Lung (tissue), 11 donors: ENCODE measurements at regions not wholly inside any gene's neighbourhood (a gene's known extent, or its start where the extent isn't known, plus 50 kb on each side); places are given as distances from the start of the nearest gene placed in this dataset.

Experiments
- ATAC-seq: fragments of 200-7000 bp; cut with Tn5 transposase; one replicate; pipeline ENCODE4 v1.9.1; 2020; ENCODE audit warnings: moderate number of reproducible peaks; ENCODE audit not compliant: insufficient read depth, low FRiP score
- DNase-seq, 3 donors: peaks; one replicate each; pipeline ENCODE4 v3.0.0-alpha.2; 2013 to 2017
- H3K27ac ChIP-seq, 2 donors: one replicate each; pipeline ENCODE4 v1.5.1; 2013; ENCODE audit warnings: mild to moderate bottlenecking in 2 of 2, moderate library complexity in 2 of 2, control low read depth in 1 of 2, inconsistent platforms in 1 of 2, low read depth in 1 of 2, low read length in 1 of 2
- H3K27me3 ChIP-seq, 3 donors: one replicate each; pipeline ENCODE4 v1.5.1; 2013; ENCODE audit warnings: low read length in 2 of 3; ENCODE audit not compliant: control insufficient read depth in 3 of 3, insufficient read depth in 3 of 3
- H3K36me3 ChIP-seq, 4 donors: one replicate each; pipeline ENCODE4 v1.5.1; 2013; ENCODE audit warnings: low read length in 4 of 4, mild to moderate bottlenecking in 1 of 4, moderate library complexity in 1 of 4; ENCODE audit not compliant: control insufficient read depth in 4 of 4, insufficient read depth in 4 of 4
- H3K4me1 ChIP-seq, 5 donors: one replicate each; pipeline ENCODE4 v1.5.1; 2013; ENCODE audit warnings: low read length in 5 of 5, mild to moderate bottlenecking in 2 of 5, moderate library complexity in 1 of 5; ENCODE audit not compliant: control insufficient read depth in 5 of 5, insufficient read depth in 5 of 5
- H3K4me3 ChIP-seq: one replicate; pipeline ENCODE4 v1.5.1; 2013; ENCODE audit warnings: mild to moderate bottlenecking, control low read depth, moderate library complexity
- H3K9ac ChIP-seq, 2 donors: one replicate each; pipeline ENCODE4 v1.5.1; 2013; ENCODE audit warnings: low read length in 2 of 2, control low read depth in 1 of 2; ENCODE audit not compliant: insufficient read depth in 1 of 2
- H3K9me3 ChIP-seq, 4 donors: one replicate each; pipeline ENCODE4 v1.5.1; 2013; ENCODE audit warnings: low read length in 3 of 4, mild to moderate bottlenecking in 1 of 4, moderate library complexity in 1 of 4; ENCODE audit not compliant: control insufficient read depth in 4 of 4, insufficient read depth in 3 of 4
- WGBS, 2 donors: extraction: QIAGEN DNeasy Blood & Tissue Kit; methylation state at CpG; one replicate each; pipeline ENCODE4 v1.1.7; 2013; 5-methylcytosine and 5-hydroxymethylcytosine counted together
- TF ChIP-seq, protein P1 (sequence below): IDR thresholded peaks from 2 replicates; pipeline ENCODE4 v1.5.1; 2012; ENCODE audit warnings: mild to moderate bottlenecking; ENCODE audit errors: control extremely low read depth, extremely low read depth
- donor health status: control.
- donor health status: control.
- donor health status: Bipolar disorder and iron deficiency.
- donor health status: healthy.
- donor health status: DM: yes; HTN: yes; CAD: no.

DNA sequence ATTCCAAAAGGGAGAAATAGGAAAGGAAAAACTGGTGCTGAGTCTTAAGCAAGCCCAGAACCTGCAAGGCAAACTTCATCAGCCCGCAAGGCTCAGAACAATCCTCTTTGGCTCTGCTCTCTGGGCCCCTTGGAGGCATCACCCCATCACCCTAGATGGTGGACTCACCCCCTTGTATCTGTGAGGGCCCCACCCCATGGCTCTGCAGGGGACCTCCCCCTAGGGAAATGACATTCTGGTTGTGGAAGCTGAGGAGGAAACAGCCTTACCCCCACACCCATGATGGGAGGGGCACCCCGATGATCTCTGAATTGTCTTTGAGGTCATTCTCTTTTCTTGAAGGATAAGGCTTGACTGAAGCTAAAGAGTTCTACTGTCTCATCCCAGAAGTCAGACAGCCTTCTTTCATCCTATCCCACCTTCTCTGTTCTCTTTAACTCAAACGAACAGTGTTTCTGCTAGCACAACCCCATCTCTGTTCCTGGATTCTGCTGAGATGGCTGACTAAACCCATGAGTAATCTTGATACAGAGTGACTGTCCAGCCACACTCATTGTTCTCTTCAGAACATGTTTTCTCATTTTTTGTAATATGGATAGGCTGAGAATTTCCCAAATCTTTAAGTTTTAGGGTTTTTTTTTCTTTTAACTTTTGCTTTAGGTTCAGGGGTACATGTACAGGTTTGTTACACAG lies 492.1 kb upstream of the MYT1L start:
- peaks cover 0 to 3% (median 0%) of the 10 kb centered on the region in 4 donors for H3K9me3 ChIP-seq
- DNase-seq = no peak
- WGBS, 2 donors = 56 to 79% methylated on average over 3 of the region's 3 CpGs
- H3K27ac ChIP-seq = no peak overlapping the region
- no peaks in the 10 kb centered on the region for H3K36me3 ChIP-seq
- no peak overlapping the region for H3K4me3 ChIP-seq
- H3K27me3 ChIP-seq = no peaks in the 10 kb centered on the region
- TF ChIP-seq, protein P1, sequence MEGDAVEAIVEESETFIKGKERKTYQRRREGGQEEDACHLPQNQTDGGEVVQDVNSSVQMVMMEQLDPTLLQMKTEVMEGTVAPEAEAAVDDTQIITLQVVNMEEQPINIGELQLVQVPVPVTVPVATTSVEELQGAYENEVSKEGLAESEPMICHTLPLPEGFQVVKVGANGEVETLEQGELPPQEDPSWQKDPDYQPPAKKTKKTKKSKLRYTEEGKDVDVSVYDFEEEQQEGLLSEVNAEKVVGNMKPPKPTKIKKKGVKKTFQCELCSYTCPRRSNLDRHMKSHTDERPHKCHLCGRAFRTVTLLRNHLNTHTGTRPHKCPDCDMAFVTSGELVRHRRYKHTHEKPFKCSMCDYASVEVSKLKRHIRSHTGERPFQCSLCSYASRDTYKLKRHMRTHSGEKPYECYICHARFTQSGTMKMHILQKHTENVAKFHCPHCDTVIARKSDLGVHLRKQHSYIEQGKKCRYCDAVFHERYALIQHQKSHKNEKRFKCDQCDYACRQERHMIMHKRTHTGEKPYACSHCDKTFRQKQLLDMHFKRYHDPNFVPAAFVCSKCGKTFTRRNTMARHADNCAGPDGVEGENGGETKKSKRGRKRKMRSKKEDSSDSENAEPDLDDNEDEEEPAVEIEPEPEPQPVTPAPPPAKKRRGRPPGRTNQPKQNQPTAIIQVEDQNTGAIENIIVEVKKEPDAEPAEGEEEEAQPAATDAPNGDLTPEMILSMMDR = no peak
- H3K9ac ChIP-seq = no peak overlapping the region
- no peaks in the 10 kb centered on the region for H3K4me1 ChIP-seq
- no peak for ATAC-seq

DNA sequence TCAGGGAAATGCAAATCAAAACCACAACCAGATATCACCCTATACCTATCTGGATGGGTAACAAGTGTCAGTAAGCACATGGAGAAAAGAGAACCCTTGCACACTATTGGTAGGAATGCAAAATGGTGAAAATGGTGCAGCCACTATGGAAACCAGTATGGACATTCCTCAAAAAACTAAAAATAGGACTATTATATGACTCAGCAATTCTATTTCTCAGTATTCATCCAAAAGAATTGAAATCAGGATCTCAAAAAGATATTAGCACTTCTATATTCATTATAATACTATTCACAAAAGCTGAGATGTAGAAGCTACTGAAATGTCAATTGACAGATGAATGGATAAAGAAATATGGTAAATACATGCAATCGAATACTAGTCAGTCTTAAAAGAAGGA lies 491.1 kb upstream of the MYT1L start:
- WGBS, 2 donors = 96 to 97% methylated on average over 1 of the region's 1 CpG
- Histone ChIP-seq H3K9ac (no peak overlapping the region), H3K4me3 (no peak overlapping the region), H3K36me3 (no peaks in the 10 kb centered on the region), H3K27ac (no peak overlapping the region), H3K4me1 (no peaks in the 10 kb centered on the region), H3K9me3 (peaks cover 0 to 3% (median 0%) of the 10 kb centered on the region in 4 donors), H3K27me3 (no peaks in the 10 kb centered on the region)
- TF ChIP-seq, protein P1 = no peak
- ATAC-seq (no peak), DNase-seq (no peak)

DNA sequence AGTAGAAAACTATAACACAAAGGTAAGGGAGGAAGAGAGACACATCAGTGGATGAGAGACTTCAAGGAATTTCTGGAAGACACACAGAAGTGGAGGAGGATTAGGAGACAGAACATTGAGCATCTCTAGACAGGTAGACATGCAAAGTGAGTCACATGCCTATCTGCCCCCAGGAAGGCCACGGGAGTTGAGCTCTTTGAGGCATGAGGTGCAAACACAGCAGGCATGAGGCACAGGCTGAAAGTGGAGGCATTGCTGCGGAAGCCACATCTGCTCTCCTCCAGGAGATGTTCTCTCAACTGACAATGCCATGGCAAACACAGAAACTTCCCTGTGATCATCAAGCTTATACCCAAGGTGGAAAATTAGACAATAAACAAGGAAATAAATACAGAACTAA lies 481.6 kb upstream of the MYT1L start:
- Histone ChIP-seq H3K9ac (no peak overlapping the region), H3K9me3 (peaks cover 0 to 13% (median 4%) of the 10 kb centered on the region in 4 donors), H3K27ac (no peak overlapping the region), H3K27me3 (no peaks in the 10 kb centered on the region), H3K4me3 (no peak overlapping the region), H3K36me3 (no peaks in the 10 kb centered on the region), H3K4me1 (no peaks in the 10 kb centered on the region)
- DNase-seq (no peak), ATAC-seq (no peak)
- TF ChIP-seq, protein P1 = no peak
- 81 to 96% methylated on average over 2 of the region's 2 CpGs for WGBS, 2 donors

DNA sequence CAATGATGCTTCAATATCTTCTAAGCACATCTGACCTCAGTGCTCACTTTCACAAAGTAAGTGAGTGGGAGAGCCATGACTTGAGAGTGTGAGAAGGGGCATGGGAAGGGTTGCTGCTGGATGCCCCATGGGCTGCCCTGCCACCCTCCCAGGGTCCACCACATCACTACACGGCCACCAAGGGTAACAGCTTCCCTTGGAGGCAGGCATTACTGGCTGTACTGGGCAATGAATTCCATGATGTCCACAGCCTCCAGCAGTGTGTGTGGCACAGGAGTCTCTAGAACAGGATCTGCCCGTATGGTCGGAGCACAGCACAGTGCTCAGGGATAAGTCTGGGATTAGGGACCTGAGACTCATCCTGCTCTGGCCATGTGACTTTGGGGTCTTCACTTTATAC lies 481.0 kb upstream of the MYT1L start:
- ATAC-seq (no peak), DNase-seq (no peak)
- H3K36me3 ChIP-seq = no peaks in the 10 kb centered on the region
- TF ChIP-seq, protein P1 = no peak
- WGBS, 2 donors = 65 to 83% methylated on average over 3 of the region's 3 CpGs
- H3K9ac ChIP-seq = no peak overlapping the region
- no peaks in the 10 kb centered on the region for H3K27me3 ChIP-seq
- H3K9me3 ChIP-seq = peaks cover 0 to 13% (median 4%) of the 10 kb centered on the region in 4 donors
- H3K4me1 ChIP-seq = no peaks in the 10 kb centered on the region
- H3K27ac ChIP-seq = no peak overlapping the region
- H3K4me3 ChIP-seq = no peak overlapping the region
